ENCODE measurements at regions not wholly inside any gene's neighbourhood (a gene's known extent, or its start where the extent isn't known, plus 50 kb on each side); places are given as distances from the start of the nearest gene placed in this dataset.

DNA sequence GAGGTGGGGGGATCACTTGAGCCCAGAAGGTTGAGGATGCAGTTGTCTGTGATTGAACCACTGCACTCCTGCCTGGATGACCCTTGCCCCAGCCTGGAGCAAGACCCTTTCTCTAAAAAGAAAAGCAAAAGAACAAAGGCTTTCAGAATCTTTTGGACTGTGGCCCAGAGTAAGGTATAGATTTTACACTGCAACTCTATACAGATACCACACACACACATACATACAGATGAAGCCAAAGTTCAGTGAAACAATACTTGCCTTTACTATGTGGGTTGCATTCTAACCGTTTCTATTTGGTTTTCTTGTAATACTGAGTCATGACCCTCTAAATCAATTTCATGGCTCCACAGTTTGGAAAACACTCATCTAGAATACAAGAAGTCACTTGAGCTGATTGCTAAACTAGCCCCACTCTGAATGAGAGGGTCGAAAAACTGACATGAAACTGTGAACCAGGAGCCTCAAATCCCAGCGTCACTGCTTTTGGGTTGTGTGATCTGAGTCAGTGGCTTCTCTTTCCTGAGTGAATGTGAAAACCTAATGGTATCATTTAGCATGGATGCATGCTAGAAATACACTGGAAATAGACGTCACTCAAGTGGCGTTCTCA, 756.1 kb downstream of the UQCRFS1 start:
- in situ Hi-C loops (cut with HindIII; ENCODE audit: low sequenced_read_pairs), result no loop called here
- no peak overlapping the region for H3K4me3 ChIP-seq (ENCODE audit: low read depth, low read length)
- TF ChIP-seq CTCF (IDR thresholded peaks at IDR 0.05; ENCODE audit: low read depth, low read length), result no peak
- no peak for DNase-seq (ENCODE audit: low read depth, low spot score)

DNA sequence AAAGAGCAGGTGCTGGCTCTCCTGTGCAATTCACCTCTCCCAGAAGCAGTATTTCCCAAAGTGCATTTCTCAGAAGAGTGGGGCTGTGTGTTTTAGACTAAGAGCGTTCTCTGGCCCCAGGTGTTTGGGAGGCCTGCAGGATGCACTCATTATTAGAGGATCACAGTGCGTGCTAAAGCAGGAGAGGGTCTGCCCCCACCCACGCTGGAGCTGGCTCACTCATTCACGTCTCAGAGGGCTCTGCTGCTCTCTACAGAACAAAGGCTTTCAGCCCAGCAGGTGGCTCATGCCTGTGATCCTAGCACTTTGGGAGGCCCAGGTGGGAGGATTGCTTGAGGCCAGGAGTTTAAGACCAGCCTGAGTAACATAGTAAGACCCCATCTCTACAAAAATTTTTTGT, 756.7 kb downstream of the UQCRFS1 start:
- DNase-seq (ENCODE audit: low read depth, low spot score), result no peak
- no peak for TF ChIP-seq CTCF (IDR thresholded peaks at IDR 0.05; ENCODE audit: low read depth, low read length)
- no peak overlapping the region for H3K4me3 ChIP-seq (ENCODE audit: low read depth, low read length)
- in situ Hi-C loops (cut with HindIII; ENCODE audit: low sequenced_read_pairs), result no loop called here

GRCh38 chr19:28454083-28454482, 758.9 kb downstream of the UQCRFS1 start:
- peak; percentile 5 for DNase-seq (ENCODE audit: low read depth, low spot score)
- in situ Hi-C loops (cut with HindIII; ENCODE audit: low sequenced_read_pairs), result no loop called here
- no peak overlapping the region for H3K4me3 ChIP-seq (ENCODE audit: low read depth, low read length)
- TF ChIP-seq CTCF (IDR thresholded peaks at IDR 0.05; ENCODE audit: low read depth, low read length), result no peak

DNA sequence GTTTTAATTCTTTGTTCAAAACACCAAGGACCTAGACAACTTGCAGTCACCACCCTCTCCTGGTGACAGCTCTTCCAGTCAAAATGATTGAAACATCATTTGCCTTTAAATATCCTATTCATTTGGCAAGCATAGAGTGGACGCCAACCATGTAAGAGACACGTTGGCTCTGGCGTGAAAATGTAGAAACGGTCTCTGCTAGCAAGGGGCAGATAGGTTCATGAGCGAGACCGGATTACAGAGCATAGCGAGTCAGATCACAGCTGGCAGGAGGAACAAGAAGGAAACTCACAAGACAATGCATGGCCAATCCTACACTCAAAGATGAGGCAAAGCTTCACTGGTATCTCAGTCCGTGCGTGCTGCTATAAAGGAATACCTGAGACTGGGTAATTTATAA, 759.5 kb downstream of the UQCRFS1 start:
- DNase-seq (ENCODE audit: low read depth, low spot score), result no peak
- TF ChIP-seq CTCF (IDR thresholded peaks at IDR 0.05; ENCODE audit: low read depth, low read length), result no peak
- H3K4me3 ChIP-seq (ENCODE audit: low read depth, low read length), result no peak overlapping the region
- in situ Hi-C loops (cut with HindIII; ENCODE audit: low sequenced_read_pairs), result no loop called here

DNA sequence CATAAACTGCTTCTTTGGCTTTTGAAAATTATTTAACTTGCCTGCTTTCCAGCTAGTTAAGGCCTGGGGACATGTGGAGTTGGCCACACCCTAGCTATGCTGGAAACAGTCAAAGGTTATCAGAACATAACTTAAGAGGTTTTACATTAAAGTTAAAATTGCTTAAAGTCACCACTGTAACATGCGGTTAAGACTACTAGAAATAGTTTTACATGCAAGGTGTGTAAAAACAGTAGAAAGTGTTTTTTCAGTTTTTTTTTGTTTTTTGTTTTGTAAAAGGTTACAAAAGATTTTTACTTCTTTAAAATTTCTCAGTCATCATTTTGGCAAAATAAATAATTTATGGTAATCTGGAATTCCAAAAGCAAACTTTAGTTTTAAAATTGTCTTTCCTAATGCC, 763.1 kb downstream of the UQCRFS1 start:
- no peak overlapping the region for H3K4me3 ChIP-seq (ENCODE audit: low read depth, low read length)
- no peak for DNase-seq (ENCODE audit: low read depth, low spot score)
- in situ Hi-C loops (cut with HindIII; ENCODE audit: low sequenced_read_pairs), result no loop called here
- no peak for TF ChIP-seq CTCF (IDR thresholded peaks at IDR 0.05; ENCODE audit: low read depth, low read length)

DNA sequence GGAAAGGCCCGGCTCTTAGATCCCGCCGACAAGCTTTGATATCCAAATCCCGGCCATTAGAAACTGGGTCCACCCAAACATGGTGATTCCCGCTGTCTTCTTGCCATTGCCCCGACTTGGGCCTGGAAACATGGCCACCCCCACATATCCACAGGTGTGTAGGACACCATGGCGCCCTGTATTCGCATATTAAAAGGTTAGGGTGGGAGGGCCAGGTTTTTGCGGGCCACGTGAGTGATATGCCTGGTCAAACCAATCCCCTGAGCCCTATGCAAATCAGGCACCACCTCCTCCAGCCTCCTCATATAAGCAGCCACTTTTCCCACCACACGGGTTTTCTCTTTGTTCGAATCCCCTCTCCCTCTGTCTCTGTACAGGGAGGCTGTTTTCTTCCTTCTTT, 766.4 kb downstream of the UQCRFS1 start:
- in situ Hi-C loops (cut with HindIII; ENCODE audit: low sequenced_read_pairs), result no loop called here
- TF ChIP-seq CTCF (IDR thresholded peaks at IDR 0.05; ENCODE audit: low read depth, low read length), result no peak

GRCh38 chr19:28445826-28446225, 767.1 kb downstream of the UQCRFS1 start:
- DNase-seq (ENCODE audit: low read depth, low spot score), result no peak
- H3K4me3 ChIP-seq (ENCODE audit: low read depth, low read length), result no peak overlapping the region
- in situ Hi-C loops (cut with HindIII; ENCODE audit: low sequenced_read_pairs), result no loop called here
- TF ChIP-seq CTCF (IDR thresholded peaks at IDR 0.05; ENCODE audit: low read depth, low read length), result no peak

More for the DNA sequence above, 766.4 kb downstream of the UQCRFS1 start:
- H3K4me3 ChIP-seq (ENCODE audit: low read depth, low read length), result no peak overlapping the region
- no peak for DNase-seq (ENCODE audit: low read depth, low spot score)

Measured in astrocyte of the spinal cord (primary cell).